SU-DHL-6 (cell line): ENCODE measurements at regions not wholly inside any gene's neighbourhood (a gene's known extent, or its start where the extent isn't known, plus 50 kb on each side); places are given as distances from the start of the nearest gene placed in this dataset.

Experiments
- EZH2phosphoT487 ChIP-seq: fragments of 200-600 bp; sonication (generic), shearing (Covaris generic); conservative IDR thresholded peaks from 2 replicates; pipeline ENCODE4 v1.6.1; 2018; ENCODE audit warnings: mild to moderate bottlenecking, antibody characterized with exemption, low read length, moderate library complexity, mixed read lengths
- TF ChIP-seq, protein P1 (sequence below): fragments of 200-600 bp; sonication (generic); IDR thresholded peaks from one replicate; pipeline ENCODE4 v1.5.1; 2017; ENCODE audit warnings: antibody characterized with exemption, mild to moderate bottlenecking, low read length, moderate library complexity; ENCODE audit not compliant: insufficient read depth, poor library complexity, severe bottlenecking

GRCh38 chr1:30330644-30331043 lies 392.7 kb downstream of the MATN1 start:
- TF ChIP-seq, protein P1, sequence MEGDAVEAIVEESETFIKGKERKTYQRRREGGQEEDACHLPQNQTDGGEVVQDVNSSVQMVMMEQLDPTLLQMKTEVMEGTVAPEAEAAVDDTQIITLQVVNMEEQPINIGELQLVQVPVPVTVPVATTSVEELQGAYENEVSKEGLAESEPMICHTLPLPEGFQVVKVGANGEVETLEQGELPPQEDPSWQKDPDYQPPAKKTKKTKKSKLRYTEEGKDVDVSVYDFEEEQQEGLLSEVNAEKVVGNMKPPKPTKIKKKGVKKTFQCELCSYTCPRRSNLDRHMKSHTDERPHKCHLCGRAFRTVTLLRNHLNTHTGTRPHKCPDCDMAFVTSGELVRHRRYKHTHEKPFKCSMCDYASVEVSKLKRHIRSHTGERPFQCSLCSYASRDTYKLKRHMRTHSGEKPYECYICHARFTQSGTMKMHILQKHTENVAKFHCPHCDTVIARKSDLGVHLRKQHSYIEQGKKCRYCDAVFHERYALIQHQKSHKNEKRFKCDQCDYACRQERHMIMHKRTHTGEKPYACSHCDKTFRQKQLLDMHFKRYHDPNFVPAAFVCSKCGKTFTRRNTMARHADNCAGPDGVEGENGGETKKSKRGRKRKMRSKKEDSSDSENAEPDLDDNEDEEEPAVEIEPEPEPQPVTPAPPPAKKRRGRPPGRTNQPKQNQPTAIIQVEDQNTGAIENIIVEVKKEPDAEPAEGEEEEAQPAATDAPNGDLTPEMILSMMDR, result no peak
- no peak for TF ChIP-seq EZH2phosphoT487
